GM21381 (cell line): ENCODE measurements at regions not wholly inside any gene's neighbourhood (a gene's known extent, or its start where the extent isn't known, plus 50 kb on each side); places are given as distances from the start of the nearest gene placed in this dataset.
"Not testable (repeated sequence)": the region's sequence is repeated elsewhere in the genome, so short reads cannot be mapped to it uniquely, and the experiment has no call there.

ENCODE experiments used
- ATAC-seq: cut with Tn5 transposase; IDR thresholded peaks from one replicate; pipeline ENCODE4 v1.9.1; 2021; ENCODE audit warnings: mild to moderate bottlenecking, moderate library complexity; ENCODE audit not compliant: unreplicated experiment

GRCh38 chr2:192560326-192560725, 365.6 kb upstream of the TMEFF2 start:
- ATAC-seq = no peak

- ATAC-seq = no peak
These were observed 364.9 kb upstream of the TMEFF2 start for GRCh38 chr2:192559587-192559986.

DNA sequence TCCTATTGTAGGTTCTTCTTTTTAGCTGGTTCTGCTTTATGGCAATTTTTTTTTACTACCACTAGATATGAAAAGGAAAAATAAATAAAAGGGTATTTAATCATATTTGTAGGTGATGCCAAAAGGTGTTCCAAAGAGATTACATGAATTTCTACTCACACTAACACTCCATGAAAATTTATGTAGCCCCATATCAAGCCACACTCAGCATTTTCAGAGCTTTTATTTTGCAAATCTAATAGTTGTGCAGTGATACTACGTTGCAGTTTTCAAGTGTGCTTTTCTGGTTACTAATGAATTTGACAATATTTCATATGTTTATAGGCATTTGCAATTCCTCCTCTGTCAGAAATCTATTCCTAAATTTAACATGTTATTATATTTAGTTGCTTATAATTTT, 363.9 kb upstream of the TMEFF2 start:
- ATAC-seq = no peak

DNA sequence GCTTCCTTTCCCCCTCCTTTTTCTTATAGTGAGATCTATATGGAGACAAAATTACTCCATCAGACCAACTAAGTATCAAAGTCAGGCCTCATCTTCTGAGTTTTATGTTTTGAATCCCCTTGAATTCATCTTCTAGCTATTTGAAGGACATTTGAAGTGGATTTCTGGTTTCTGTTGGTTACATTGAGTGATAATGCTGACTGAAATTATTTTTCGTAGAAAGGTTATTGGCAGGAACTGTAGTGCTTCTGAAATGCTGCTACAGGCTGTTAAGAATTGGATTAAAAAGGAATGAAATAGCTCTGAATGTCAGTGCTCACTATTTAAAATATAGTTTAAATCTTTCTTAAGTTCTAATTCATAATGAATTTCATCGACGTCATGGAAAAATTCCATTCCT, 361.0 kb upstream of the TMEFF2 start:
- no peak for ATAC-seq

GRCh38 chr2:192551760-192552159, 357.0 kb upstream of the TMEFF2 start:
- ATAC-seq = no peak

DNA sequence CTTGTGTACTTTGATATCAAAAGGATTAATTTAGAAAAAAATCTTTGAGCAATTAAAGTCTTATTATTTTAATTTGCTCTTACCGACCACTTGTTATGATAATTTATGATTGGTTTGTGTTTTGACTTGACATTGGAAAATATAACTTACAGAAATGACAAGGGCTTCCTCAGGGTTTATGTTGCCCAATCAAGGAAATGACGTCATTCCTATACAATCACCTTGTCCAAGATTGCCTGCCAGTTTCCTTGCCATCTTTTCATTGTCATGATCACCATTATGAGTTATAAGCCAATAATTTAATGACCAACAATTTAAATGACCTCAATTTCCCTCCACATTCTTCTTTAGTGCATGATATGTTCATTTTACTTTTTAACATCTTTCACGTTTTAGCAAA, 351.8 kb upstream of the TMEFF2 start:
- ATAC-seq = no peak

- ATAC-seq = no peak
These were observed 349.7 kb upstream of the TMEFF2 start for GRCh38 chr2:192544371-192544955.

GRCh38 chr2:192542148-192543066, 347.7 kb upstream of the TMEFF2 start:
- not testable (repeated sequence) for ATAC-seq

GRCh38 chr2:192539306-192539705, 344.6 kb upstream of the TMEFF2 start:
- no peak for ATAC-seq

- no peak for ATAC-seq
These were observed 342.3 kb upstream of the TMEFF2 start for GRCh38 chr2:192536922-192537624.

DNA sequence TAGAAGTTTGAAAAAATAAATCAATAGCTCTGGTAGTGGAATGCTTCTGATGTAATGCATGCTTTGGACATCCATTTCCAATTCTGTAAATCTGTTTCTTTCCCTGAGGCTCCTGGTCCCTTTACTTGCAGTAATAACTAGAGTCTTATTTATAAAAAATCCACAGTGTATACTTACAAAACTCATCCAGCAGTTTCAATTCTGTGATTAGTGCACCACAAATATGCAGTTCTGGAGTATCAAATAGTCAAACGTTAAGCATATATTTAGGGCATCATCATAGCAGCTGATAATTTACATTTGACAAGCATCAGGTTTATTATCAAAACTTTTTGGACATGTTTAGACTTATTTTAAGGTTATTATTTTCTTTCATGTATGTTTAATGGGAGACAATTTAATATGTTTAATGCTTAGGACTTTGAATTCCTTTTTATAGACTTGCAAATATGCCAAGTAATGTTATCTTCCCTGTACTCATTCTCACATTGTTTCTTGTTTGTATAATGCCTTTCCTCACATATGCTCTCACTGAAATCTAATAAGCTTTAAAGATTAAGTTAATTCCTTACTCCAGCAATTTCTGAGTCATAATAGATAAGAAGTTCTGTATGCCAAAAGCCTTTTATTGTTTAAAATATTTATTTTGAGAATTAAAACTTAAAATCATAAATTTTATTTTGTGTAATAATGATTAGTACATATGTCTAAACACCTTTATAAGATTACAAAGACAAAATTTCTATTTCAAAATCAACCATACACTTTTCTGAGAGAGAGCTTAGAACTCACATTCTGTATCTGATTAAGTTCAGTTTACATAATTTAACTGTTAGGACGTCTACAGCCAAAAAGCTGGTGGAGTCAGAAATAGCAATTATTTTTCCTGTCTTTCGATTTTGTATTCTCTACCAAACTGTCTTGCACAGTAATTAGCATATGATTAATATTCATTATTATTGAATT, 341.5 kb upstream of the TMEFF2 start:
- ATAC-seq = no peak

DNA sequence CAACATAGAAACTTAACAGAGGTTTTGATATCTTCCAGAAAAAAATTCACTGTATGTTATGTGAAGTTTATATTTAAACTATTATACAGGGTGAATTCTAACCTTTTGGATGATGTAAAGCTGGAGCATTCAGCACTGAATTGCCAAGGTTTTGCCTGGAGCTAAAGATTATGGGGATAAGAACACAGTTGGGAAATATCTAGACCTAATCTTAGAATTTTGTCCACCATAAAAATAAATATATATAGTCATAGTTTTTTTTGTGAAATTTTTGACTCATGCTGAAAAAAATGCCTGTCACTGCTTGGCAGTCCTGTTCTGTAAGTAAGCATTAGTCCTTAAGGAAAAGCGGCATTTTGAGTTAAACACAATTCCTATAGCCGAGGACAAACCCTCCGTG, 339.3 kb upstream of the TMEFF2 start:
- no peak for ATAC-seq

GRCh38 chr2:192524642-192525251, 330.0 kb upstream of the TMEFF2 start:
- ATAC-seq = not testable (repeated sequence)

- not testable (repeated sequence) for ATAC-seq
These were observed 329.5 kb upstream of the TMEFF2 start for GRCh38 chr2:192524214-192524613.

GRCh38 chr2:192515937-192516336, 321.2 kb upstream of the TMEFF2 start:
- no peak for ATAC-seq

DNA sequence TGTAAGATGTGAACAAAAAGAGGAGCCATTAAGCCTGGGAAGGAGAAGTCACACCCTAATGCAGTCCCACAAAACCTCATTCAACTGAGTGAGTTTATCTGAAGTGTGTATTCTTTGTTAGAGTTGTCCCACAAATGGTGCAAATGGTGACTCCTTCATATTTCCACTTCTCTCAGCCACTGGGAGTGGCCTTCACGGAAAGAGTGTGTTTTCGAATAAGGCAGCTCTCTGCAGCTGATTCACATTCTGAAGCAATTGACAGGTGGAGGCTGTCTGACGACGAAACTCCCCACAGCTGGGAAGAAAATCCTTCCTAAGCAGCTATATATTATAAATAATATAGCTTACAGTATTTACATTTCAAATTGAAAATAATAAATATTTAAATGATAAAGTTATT, 318.8 kb upstream of the TMEFF2 start:
- ATAC-seq = no peak

DNA sequence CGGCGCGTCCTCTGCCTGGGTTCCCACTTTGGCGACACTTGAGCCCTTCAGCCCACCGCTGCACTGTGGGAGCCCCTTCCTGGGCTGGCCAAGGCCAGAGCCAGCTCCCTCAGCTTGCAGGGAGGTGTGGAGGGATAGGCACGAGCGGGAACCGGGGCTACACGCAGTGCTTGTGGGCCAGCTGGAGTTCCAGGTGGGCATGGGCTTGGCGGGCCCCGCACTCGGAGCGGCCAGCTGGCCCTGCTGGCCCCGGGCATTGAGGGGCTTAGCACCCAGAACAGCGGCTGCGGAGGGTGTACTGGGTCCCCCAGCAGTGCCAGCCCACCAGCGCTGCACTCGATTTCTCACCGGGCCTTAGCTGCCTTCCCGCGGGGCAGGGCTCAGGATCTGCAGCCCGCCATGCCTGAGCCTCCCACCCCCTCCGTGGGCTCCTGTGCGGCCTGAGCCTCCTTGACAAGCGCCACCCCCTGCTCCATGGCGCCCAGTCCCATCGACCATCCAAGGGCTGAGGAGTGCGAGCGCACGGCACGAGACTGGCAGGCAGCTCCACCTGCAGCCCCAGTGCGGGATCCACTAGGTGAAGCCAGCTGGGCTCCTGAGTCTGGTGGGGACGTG, 313.2 kb upstream of the TMEFF2 start:
- not testable (repeated sequence) for ATAC-seq

DNA sequence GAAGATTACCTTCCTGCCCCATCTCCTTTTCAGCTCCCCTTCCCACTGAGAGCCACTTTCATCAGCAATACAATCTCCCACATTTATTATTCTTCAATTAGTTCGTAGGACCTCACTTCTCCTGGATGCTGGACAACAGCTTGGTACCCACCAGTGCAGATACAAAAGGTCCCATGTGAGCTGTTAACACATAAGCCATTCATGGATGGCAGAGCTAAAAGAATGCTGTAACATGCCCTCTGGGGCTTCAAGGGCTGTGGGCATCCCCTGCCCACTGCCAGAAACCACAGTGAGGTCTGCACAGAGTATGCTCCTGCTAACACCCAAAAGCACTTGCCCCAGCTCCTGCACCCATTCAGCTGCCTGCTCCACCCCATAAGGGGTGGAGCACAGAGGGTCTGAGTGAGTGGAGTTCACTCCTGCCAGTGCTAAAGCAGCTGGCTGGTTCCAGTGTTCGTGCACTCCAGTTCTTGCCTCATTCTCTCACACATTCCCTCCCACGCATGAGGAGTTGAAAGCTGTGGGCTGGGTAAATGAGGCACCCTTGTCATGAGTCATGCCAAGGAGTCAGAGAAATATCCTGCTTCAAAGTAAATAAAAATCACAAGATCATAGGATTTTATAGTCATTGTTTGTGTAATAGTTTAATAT, 305.9 kb upstream of the TMEFF2 start:
- peak; percentile 69 for ATAC-seq

GRCh38 chr2:192499476-192499875, 304.7 kb upstream of the TMEFF2 start:
- no peak for ATAC-seq
